Lower lobe of right lung (tissue), 2 donors: ENCODE measurements at regions not wholly inside any gene's neighbourhood (a gene's known extent, or its start where the extent isn't known, plus 50 kb on each side); places are given as distances from the start of the nearest gene placed in this dataset.

Experiments used
- ATAC-seq, 2 donors: fragments of 200-7000 bp; cut with Tn5 transposase; one replicate each; pipeline ENCODE4 v1.9.1; 2020 to 2022; ENCODE audit warnings: mild to moderate bottlenecking in 2 of 2, moderate library complexity in 2 of 2
- DNase-seq: peaks from one replicate; pipeline ENCODE4 v3.0.0-alpha.2; 2020
- H3K27ac ChIP-seq: fragments of 200-600 bp; one replicate; pipeline ENCODE4 v1.8.0; 2022
- H3K27me3 ChIP-seq: fragments of 200-600 bp; one replicate; pipeline ENCODE4 v1.8.0; 2022; ENCODE audit warnings: low read depth
- H3K36me3 ChIP-seq: fragments of 200-600 bp; one replicate; pipeline ENCODE4 v1.8.0; 2022; ENCODE audit warnings: mild to moderate bottlenecking
- H3K4me1 ChIP-seq: fragments of 200-600 bp; one replicate; pipeline ENCODE4 v1.8.0; 2022
- H3K4me3 ChIP-seq: fragments of 200-600 bp; one replicate; pipeline ENCODE4 v1.8.0; 2022; ENCODE audit warnings: mild to moderate bottlenecking
- H3K9me3 ChIP-seq: fragments of 200-600 bp; one replicate; pipeline ENCODE4 v1.8.0; 2022
- intact Hi-C: fragments of 100-400 bp; cut with DNase I; formaldehyde crosslinking; loops from one replicate; pipeline ENCODE4 v1.11.0; 2022
- TF ChIP-seq, protein P1 (sequence below): fragments of 200-600 bp; IDR thresholded peaks from one replicate; pipeline ENCODE4 v1.8.0; 2022; ENCODE audit warnings: antibody characterized with exemption, mild to moderate bottlenecking
- donor health status: DM: no; HTN: yes; CAD: no; lungs with severe emphysema.

DNA sequence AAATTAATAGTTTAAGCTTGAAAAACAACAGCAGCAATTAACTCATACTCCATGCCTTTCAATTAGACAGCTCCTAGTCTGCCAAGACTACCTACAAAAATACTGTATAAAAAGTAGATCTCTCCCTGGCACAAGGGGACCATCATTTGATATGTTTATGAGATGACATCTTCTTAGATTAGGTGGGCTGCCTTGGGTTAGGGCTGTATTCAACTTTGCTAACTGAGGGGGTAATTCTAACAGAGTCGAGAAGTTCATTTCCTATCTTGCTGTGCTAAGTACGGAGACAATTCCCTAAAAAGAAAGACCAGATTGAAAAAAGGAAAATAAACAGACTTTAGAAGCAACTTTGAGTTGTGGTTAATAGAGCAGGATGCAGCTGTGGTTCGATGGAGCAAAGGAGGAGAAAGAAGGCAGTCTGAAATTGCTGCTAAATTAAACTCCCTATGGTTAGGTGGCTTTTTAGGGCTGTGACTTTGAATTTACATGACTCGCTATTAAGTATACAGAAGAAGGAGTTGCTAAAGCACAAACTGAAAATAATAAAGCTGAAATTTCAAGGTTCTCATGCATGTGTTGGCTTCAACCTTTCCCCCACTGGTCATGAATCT is 75.4 kb downstream of the CDC7 start:
- H3K4me3 ChIP-seq: no peak overlapping the region
- no peak overlapping the region for H3K27ac ChIP-seq
- H3K36me3 ChIP-seq: no peaks in the 10 kb centered on the region
- H3K9me3 ChIP-seq: no peaks in the 10 kb centered on the region
- DNase-seq (no peak), ATAC-seq (no peak)
- no peaks in the 10 kb centered on the region for H3K27me3 ChIP-seq
- intact Hi-C loops: no loop called here
- TF ChIP-seq, protein P1, sequence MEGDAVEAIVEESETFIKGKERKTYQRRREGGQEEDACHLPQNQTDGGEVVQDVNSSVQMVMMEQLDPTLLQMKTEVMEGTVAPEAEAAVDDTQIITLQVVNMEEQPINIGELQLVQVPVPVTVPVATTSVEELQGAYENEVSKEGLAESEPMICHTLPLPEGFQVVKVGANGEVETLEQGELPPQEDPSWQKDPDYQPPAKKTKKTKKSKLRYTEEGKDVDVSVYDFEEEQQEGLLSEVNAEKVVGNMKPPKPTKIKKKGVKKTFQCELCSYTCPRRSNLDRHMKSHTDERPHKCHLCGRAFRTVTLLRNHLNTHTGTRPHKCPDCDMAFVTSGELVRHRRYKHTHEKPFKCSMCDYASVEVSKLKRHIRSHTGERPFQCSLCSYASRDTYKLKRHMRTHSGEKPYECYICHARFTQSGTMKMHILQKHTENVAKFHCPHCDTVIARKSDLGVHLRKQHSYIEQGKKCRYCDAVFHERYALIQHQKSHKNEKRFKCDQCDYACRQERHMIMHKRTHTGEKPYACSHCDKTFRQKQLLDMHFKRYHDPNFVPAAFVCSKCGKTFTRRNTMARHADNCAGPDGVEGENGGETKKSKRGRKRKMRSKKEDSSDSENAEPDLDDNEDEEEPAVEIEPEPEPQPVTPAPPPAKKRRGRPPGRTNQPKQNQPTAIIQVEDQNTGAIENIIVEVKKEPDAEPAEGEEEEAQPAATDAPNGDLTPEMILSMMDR: no peak
- peaks cover 39% of the 10 kb centered on the region for H3K4me1 ChIP-seq

GRCh38 chr1:91578320-91579109 is 77.9 kb downstream of the CDC7 start:
- TF ChIP-seq, protein P1: no peak
- intact Hi-C loops: no loop called here
- Histone ChIP-seq H3K27me3 (no peaks in the 10 kb centered on the region), H3K4me3 (no peak overlapping the region), H3K9me3 (no peaks in the 10 kb centered on the region), H3K36me3 (no peaks in the 10 kb centered on the region), H3K4me1 (peaks cover 22% of the 10 kb centered on the region), H3K27ac (no peak overlapping the region)
- DNase-seq (no peak), ATAC-seq (peak; percentile 74 to 78)

- no peak overlapping the region for H3K27ac ChIP-seq
- TF ChIP-seq, protein P1: no peak
- ATAC-seq (no peak), DNase-seq (no peak)
- H3K9me3 ChIP-seq: no peaks in the 10 kb centered on the region
- intact Hi-C loops: no loop called here
- H3K36me3 ChIP-seq: no peaks in the 10 kb centered on the region
- H3K4me3 ChIP-seq: no peak overlapping the region
- H3K4me1 ChIP-seq: peaks cover 26% of the 10 kb centered on the region
- H3K27me3 ChIP-seq: no peaks in the 10 kb centered on the region
Measured at GRCh38 chr1:91579658-91580228, 79.1 kb downstream of the CDC7 start.

DNA sequence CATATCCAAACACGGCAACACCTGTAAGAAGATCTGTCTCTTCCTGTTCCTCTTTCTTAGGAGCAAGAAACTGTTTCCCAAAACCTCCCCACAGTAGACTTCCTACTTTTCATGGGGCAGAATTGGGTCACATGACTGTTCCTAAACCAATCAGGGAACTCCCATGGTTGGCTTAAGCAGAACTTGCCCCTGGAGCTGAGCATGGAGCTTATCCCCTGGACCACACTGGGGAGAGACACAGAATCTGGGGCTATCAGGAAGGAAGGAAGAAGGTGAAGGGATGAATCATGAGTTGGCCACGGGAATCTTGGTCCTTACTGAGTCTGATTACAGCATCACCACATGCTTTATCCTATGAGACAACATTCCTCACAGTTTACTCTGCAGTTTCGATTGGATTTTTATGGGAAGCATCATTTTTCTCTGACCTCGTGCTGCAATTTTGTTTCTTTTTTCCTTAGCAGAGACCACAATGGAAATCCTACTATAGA is 81.8 kb downstream of the CDC7 start:
- intact Hi-C loops: no loop called here
- H3K36me3 ChIP-seq: no peaks in the 10 kb centered on the region
- H3K9me3 ChIP-seq: no peaks in the 10 kb centered on the region
- no peak overlapping the region for H3K4me3 ChIP-seq
- H3K27ac ChIP-seq: peak overlapping the region; percentile 25
- peaks cover 27% of the 10 kb centered on the region for H3K4me1 ChIP-seq
- no peaks in the 10 kb centered on the region for H3K27me3 ChIP-seq
- no peak for ATAC-seq
- DNase-seq: no peak
- TF ChIP-seq, protein P1: no peak

DNA sequence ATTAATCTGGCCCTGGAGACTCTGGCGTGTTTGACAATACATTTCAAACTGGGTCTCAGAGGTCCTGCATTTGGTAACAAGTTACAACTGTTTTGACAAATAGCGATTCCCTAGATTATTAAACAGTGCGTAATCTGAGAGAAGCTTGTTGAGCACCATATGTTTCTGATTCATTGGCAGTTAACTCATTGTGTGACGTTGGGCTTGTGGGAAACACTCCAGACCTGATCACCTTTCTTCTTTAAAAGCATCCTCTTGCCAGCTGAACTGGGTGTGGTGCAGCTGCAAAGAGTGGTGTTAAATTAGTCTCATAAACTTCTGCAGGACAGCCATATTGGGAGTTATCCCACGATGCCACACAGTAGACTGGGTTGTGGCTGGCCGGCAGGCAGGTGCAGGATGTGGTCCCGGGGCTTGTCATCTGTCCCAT is 82.7 kb downstream of the CDC7 start:
- intact Hi-C loops: no loop called here
- no peaks in the 10 kb centered on the region for H3K36me3 ChIP-seq
- DNase-seq (no peak), ATAC-seq (no peak)
- TF ChIP-seq, protein P1: no peak
- no peaks in the 10 kb centered on the region for H3K9me3 ChIP-seq
- H3K27me3 ChIP-seq: no peaks in the 10 kb centered on the region
- H3K4me1 ChIP-seq: peaks cover 20% of the 10 kb centered on the region
- peak overlapping the region; percentile 25 for H3K27ac ChIP-seq
- H3K4me3 ChIP-seq: no peak overlapping the region
